Heart right ventricle (tissue), 16 donors: ENCODE measurements at regions not wholly inside any gene's neighbourhood (a gene's known extent, or its start where the extent isn't known, plus 50 kb on each side); places are given as distances from the start of the nearest gene placed in this dataset.

Experiments
- ATAC-seq, 8 donors: fragments of 200-7000 bp; cut with Tn5 transposase; one replicate each; pipeline ENCODE4 v1.9.1; 2020; ENCODE audit warnings: mild to moderate bottlenecking in 8 of 8, moderate library complexity in 8 of 8, moderate number of reproducible peaks in 1 of 8
- DNase-seq, 2 donors: peaks; one replicate each; pipeline ENCODE4 v3.0.0-alpha.2; 2020
- H3K27ac ChIP-seq, 10 donors: fragments of 200-600 bp; sonication (generic) in 2 of 10; one replicate each; pipeline versions ENCODE4 v1.5.0 to v1.8.0; 2020 to 2022; ENCODE audit warnings: mild to moderate bottlenecking in 3 of 10
- H3K27me3 ChIP-seq, 7 donors: fragments of 200-600 bp; one replicate each; pipeline ENCODE4 v1.8.0; 2021 to 2022; ENCODE audit warnings: mild to moderate bottlenecking in 2 of 7
- H3K36me3 ChIP-seq, 9 donors: fragments of 200-600 bp; sonication (generic) in 1 of 9; one replicate each; pipeline versions ENCODE4 v1.5.0 to v1.8.0; 2020 to 2022; ENCODE audit warnings: mild to moderate bottlenecking in 2 of 9
- H3K4me1 ChIP-seq, 9 donors: fragments of 200-600 bp; sonication (generic) in 1 of 9; one replicate each; pipeline versions ENCODE4 v1.5.0 to v1.8.0; 2020 to 2022; ENCODE audit warnings: mild to moderate bottlenecking in 4 of 9
- H3K4me3 ChIP-seq, 10 donors: fragments of 200-600 bp; sonication (generic) in 2 of 10; one replicate each; pipeline versions ENCODE4 v1.5.0 to v1.8.0; 2020 to 2022; ENCODE audit warnings: mild to moderate bottlenecking in 7 of 10, moderate library complexity in 2 of 10
- H3K9me3 ChIP-seq, 11 donors: fragments of 200-600 bp in 10 of 11; sonication (generic) in 2 of 11; one replicate each; pipeline versions ENCODE4 v1.5.0 to v1.8.0; 2013 to 2022; ENCODE audit warnings: mild to moderate bottlenecking in 2 of 11, control low read depth in 1 of 11, moderate library complexity in 1 of 11
- CTCF ChIP-seq, 9 donors: fragments of 200-600 bp; sonication (generic) in 2 of 9; IDR thresholded peaks; one replicate each; pipeline versions ENCODE4 v1.5.0 to v1.8.0; 2021 to 2022; ENCODE audit warnings: antibody characterized with exemption in 9 of 9, mild to moderate bottlenecking in 5 of 9, moderate library complexity in 1 of 9
- WGBS, 2 donors: extraction: QIAGEN DNeasy Blood & Tissue Kit; methylation state at CpG; one replicate each; pipeline ENCODE4 v1.1.7; 2013; ENCODE audit warnings: inconsistent platforms in 1 of 2; 5-methylcytosine and 5-hydroxymethylcytosine counted together
- intact Hi-C, 10 donors: fragments of 100-400 bp; cut with DNase I; formaldehyde crosslinking; loops; one replicate each; pipeline versions ENCODE4 v1.11.1 to v1.14.2; 2022
- donor health status: Arrhythmogenic right ventricular cardiomyopathy.
- donor health status: ischemic (EF 13 %, LVEDD 7.1; RV severe dilation, severe dysfunction).
- donor health status: healthy with polysubstance abuse.
- donor health status: DM: no; HTN: yes; CAD: no.
- donor health status: DM: no; HTN: no; CAD: no.
- donor health status: ischemic (EF 25% LVEDD 6.9; RV normal size, moderate dysfunction).
- donor health status: ischemic (EF 25% LVEDD 5.7; RV mildly dilated, moderate dysfunction).
- donor health status: healthy.
- donor health status: DM: yes; HTN: yes; CAD: no.
- donor health status: Ischemic cardiomyopathy.
- donor health status: ischemic (EF 35%, LVEDD 5.7; RV mildly dilated, moderate dysfunction).
- donor health status: nonischemic (EF 11% LVEDD 7.7; RV severe dilation, severe dysfunction).
- donor health status: DM: yes; HTN: yes; CAD: no.
- donor health status: PGD.
- donor health status: ischemic (EF 29% LVEDD 5.4; RV normal size, mild dysfunction).
- donor health status: nonischemic (EF 23%, LVEDD 6.1; RV moderate dilation, normal function).

GRCh38 chr9:81815781-81816180, 112.4 kb upstream of the SPATA31D4 start:
- H3K27me3 ChIP-seq, result peaks cover 0 to 10% (median 0%) of the 10 kb centered on the region in 7 donors

DNA sequence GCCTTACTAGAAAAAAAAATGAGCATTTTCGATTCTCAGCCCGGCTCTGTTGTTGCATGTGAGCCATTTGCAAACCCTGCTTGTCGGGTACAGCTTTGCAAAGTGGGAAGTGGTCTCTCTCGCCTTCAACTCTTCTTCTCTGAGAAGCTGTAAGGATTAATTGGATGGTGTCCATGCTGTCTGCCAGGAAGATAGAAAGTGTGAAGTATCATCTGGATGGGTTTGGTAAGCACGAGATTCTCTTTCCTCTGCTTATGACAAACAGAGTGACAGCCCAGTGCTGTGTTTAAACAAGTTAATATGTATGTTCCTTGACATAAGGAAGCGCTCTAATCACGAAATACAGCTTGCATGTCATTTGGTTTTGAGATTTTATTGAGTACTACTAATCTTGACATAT, 109.1 kb upstream of the SPATA31D4 start:
- no peak for ATAC-seq
- DNase-seq, result no peak
- Histone ChIP-seq H3K27ac (no peak overlapping the region), H3K4me1 (peaks cover 0 to 28% (median 9%) of the 10 kb centered on the region in 9 donors), H3K4me3 (no peak overlapping the region), H3K27me3 (peaks cover 0 to 10% (median 3%) of the 10 kb centered on the region in 7 donors), H3K9me3 (no peaks in the 10 kb centered on the region), H3K36me3 (no peaks in the 10 kb centered on the region)
- 84 to 86% methylated on average over 7 of the region's 7 CpGs for WGBS, 2 donors
- intact Hi-C loops, result no loop called here
- TF ChIP-seq CTCF (IDR thresholded peaks at IDR 0.05), result no peak

More at GRCh38 chr9:81815781-81816180, 112.4 kb upstream of the SPATA31D4 start:
- intact Hi-C loops, result no loop called here
- ATAC-seq, result no peak
- TF ChIP-seq CTCF (IDR thresholded peaks at IDR 0.05), result no peak
- peaks cover 0 to 26% (median 9%) of the 10 kb centered on the region in 9 donors for H3K4me1 ChIP-seq
- 93 to 96% methylated on average over 3 of the region's 3 CpGs for WGBS, 2 donors
- H3K4me3 ChIP-seq, result no peak overlapping the region
- H3K9me3 ChIP-seq, result no peaks in the 10 kb centered on the region
- no peak overlapping the region for H3K27ac ChIP-seq
- no peaks in the 10 kb centered on the region for H3K36me3 ChIP-seq
- no peak for DNase-seq

GRCh38 chr9:81819859-81820546, 108.2 kb upstream of the SPATA31D4 start:
- intact Hi-C loops, result no loop called here
- no peak for DNase-seq
- no peaks in the 10 kb centered on the region for H3K36me3 ChIP-seq
- H3K4me3 ChIP-seq, result no peak overlapping the region
- 52 to 57% methylated on average over 8 of the region's 8 CpGs for WGBS, 2 donors
- peaks cover 0 to 20% (median 3%) of the 10 kb centered on the region in 9 donors for H3K4me1 ChIP-seq
- peak in 3 of 8 donors; percentile 14 to 37 (median 22) for ATAC-seq
- no peak overlapping the region for H3K27ac ChIP-seq
- H3K27me3 ChIP-seq, result peaks cover 0 to 10% (median 3%) of the 10 kb centered on the region in 7 donors
- TF ChIP-seq CTCF (IDR thresholded peaks at IDR 0.05), result no peak
- no peaks in the 10 kb centered on the region for H3K9me3 ChIP-seq

GRCh38 chr9:81822301-81822865, 105.8 kb upstream of the SPATA31D4 start:
- Histone ChIP-seq H3K36me3 (no peaks in the 10 kb centered on the region), H3K4me1 (peaks cover 0 to 33% (median 3%) of the 10 kb centered on the region in 9 donors), H3K27me3 (peaks cover 0 to 10% (median 3%) of the 10 kb centered on the region in 7 donors), H3K27ac (no peak overlapping the region), H3K9me3 (no peaks in the 10 kb centered on the region), H3K4me3 (no peak overlapping the region)
- no peak for DNase-seq
- intact Hi-C loops, result no loop called here
- no peak for TF ChIP-seq CTCF (IDR thresholded peaks at IDR 0.05)
- 92 to 95% methylated on average over 7 of the region's 7 CpGs for WGBS, 2 donors
- no peak for ATAC-seq
